H1 (cell line): ENCODE measurements at regions not wholly inside any gene's neighbourhood (a gene's known extent, or its start where the extent isn't known, plus 50 kb on each side); places are given as distances from the start of the nearest gene placed in this dataset.

Source experiments
- CREB1 ChIP-seq: IDR thresholded peaks from 2 replicates; pipeline ENCODE4 v1.6.1; 2012; ENCODE audit warnings: inconsistent platforms
- CTCF ChIP-seq, 3 experiments: IDR thresholded peaks; 1 replicate in 2 of 3; 2 replicates in 1 of 3; pipeline versions ENCODE4 v1.5.1 to v1.6.1; 2011; ENCODE audit warnings: low read length in 3 of 3, mild to moderate bottlenecking in 3 of 3, inconsistent platforms in 2 of 3, low read depth in 1 of 3, moderate library complexity in 1 of 3; ENCODE audit not compliant: insufficient read depth in 1 of 3; ENCODE audit errors: control extremely low read depth in 1 of 3
- EP300 ChIP-seq, 2 experiments: IDR thresholded peaks; 1 replicate in 1 of 2; 2 replicates in 1 of 2; pipeline ENCODE4 v1.6.1; 2011 to 2012; ENCODE audit warnings: low read depth in 2 of 2, low read length in 2 of 2, mild to moderate bottlenecking in 2 of 2, borderline replicate concordance in 1 of 2, inconsistent platforms in 1 of 2, moderate library complexity in 1 of 2
- EZH2 ChIP-seq: fragments of 200-600 bp; sonication (generic); IDR thresholded peaks from 2 replicates; pipeline ENCODE4 v1.7.1; 2012; ENCODE audit warnings: low read depth, mild to moderate bottlenecking, moderate library complexity, low read length, inconsistent platforms; ENCODE audit not compliant: severe bottlenecking
- JUND ChIP-seq: IDR thresholded peaks from 2 replicates; pipeline ENCODE4 v1.6.1; 2011; ENCODE audit warnings: mild to moderate bottlenecking, improper control_type of control experiment, low read length
- POLR2AphosphoS5 ChIP-seq: IDR thresholded peaks from 2 replicates; pipeline ENCODE4 v1.6.1; 2011; ENCODE audit warnings: low read depth, low read length
- RAD21 ChIP-seq, 2 experiments: IDR thresholded peaks in 1 of 2; conservative IDR thresholded peaks in 1 of 2; 2 replicates each; pipeline ENCODE4 v1.6.1; 2011; ENCODE audit warnings: low read depth in 2 of 2, low read length in 2 of 2, improper control_type of control experiment in 1 of 2, inconsistent platforms in 1 of 2, mild to moderate bottlenecking in 1 of 2, moderate library complexity in 1 of 2
- RBBP5 ChIP-seq: IDR thresholded peaks from 2 replicates; pipeline ENCODE4 v1.7.1; 2012; ENCODE audit warnings: low read depth, mild to moderate bottlenecking, inconsistent platforms, low read length, moderate library complexity, borderline replicate concordance
- SRF ChIP-seq: IDR thresholded peaks from 2 replicates; pipeline ENCODE4 v1.6.1; 2011; ENCODE audit warnings: mild to moderate bottlenecking, low read depth, low read length, moderate library complexity
- YY1 ChIP-seq: IDR thresholded peaks from 2 replicates; pipeline ENCODE4 v1.6.1; 2011; ENCODE audit warnings: low read depth, mild to moderate bottlenecking, low read length
- ZNF274 ChIP-seq: IDR thresholded peaks from 2 replicates; pipeline ENCODE4 v1.7.0; 2012; ENCODE audit warnings: low read length, borderline replicate concordance; ENCODE audit errors: extremely low read depth

- no peak for TF ChIP-seq POLR2AphosphoS5
- no peak for TF ChIP-seq SRF
- TF ChIP-seq CTCF (IDR thresholded peaks at IDR 0.05; ENCODE audit: control extremely low read depth in 1 of 3, insufficient read depth in 1 of 3, low read depth in 1 of 3, low read length in 3 of 3): no peak
- TF ChIP-seq CREB1: no peak
- no peak for TF ChIP-seq EZH2
- no peak for TF ChIP-seq ZNF274
- no peak for TF ChIP-seq RBBP5
- TF ChIP-seq JUND: no peak
- no peak for TF ChIP-seq YY1
- no peak for TF ChIP-seq RAD21 (IDR thresholded peaks at IDR 0.05 in 1 of 2, conservative IDR thresholded peaks at IDR 0.05 in 1 of 2; ENCODE audit: low read depth in 2 of 2, low read length in 2 of 2)
- TF ChIP-seq EP300 (IDR thresholded peaks at IDR 0.05; ENCODE audit: borderline replicate concordance in 1 of 2, low read depth in 2 of 2, low read length in 2 of 2): no peak
Observed at GRCh38 chr18:78403371-78403770, 576.2 kb upstream of the SALL3 start.
